ENCODE measurements at regions not wholly inside any gene's neighbourhood (a gene's known extent, or its start where the extent isn't known, plus 50 kb on each side); places are given as distances from the start of the nearest gene placed in this dataset.
"Not testable (repeated sequence)": the region's sequence is repeated elsewhere in the genome, so short reads cannot be mapped to it uniquely, and the experiment has no call there.

- Histone ChIP-seq H4K20me1 (ENCODE audit: insufficient read depth, low read length) (no peaks in the 10 kb centered on the region), H3K36me3 (replicated peaks in 1 of 2; ENCODE audit: control insufficient read depth in 1 of 2, insufficient read depth in 2 of 2, low read length in 2 of 2) (no peaks in the 10 kb centered on the region), H3K9me3 (replicated peaks in 1 of 2; ENCODE audit: control insufficient read depth in 1 of 2, insufficient read depth in 1 of 2, low read length in 2 of 2) (no peaks in the 10 kb centered on the region), H3K79me2 (ENCODE audit: insufficient read depth, low read length) (no peaks in the 10 kb centered on the region), H3K27me3 (ENCODE audit: control insufficient read depth in 2 of 2, insufficient read depth in 2 of 2, low read length in 2 of 2) (no peaks in the 10 kb centered on the region), H3K27ac (ENCODE audit: low read depth in 1 of 2, low read length in 2 of 2) (no peak overlapping the region), H3K4me3 (replicated peaks in 1 of 3; ENCODE audit: low read depth in 2 of 3, low read length in 3 of 3) (no peak overlapping the region), H3K9ac (ENCODE audit: insufficient read depth, low read length, poor library complexity, severe bottlenecking) (no peak overlapping the region), H3K4me1 (ENCODE audit: control insufficient read depth in 1 of 2, insufficient read depth in 2 of 2, low read length in 2 of 2) (no peaks in the 10 kb centered on the region), H3K4me2 (replicated peaks; ENCODE audit: extremely low read depth, low read length, poor library complexity, severe bottlenecking) (no peak overlapping the region), H2AFZ (ENCODE audit: insufficient read depth, low read depth, low read length, poor library complexity, severe bottlenecking) (no peak overlapping the region)
- intact Hi-C loops (cut with micrococcal nuclease), result no loop called here
- no peaks in the 10 kb centered on the region for H3K36me3 Mint-ChIP-seq
- H3K9me3 Mint-ChIP-seq, result peaks cover 0 to 11% (median 2%) of the 10 kb centered on the region in 7 donors
- no CpG with 5 or more reads among the region's 3 CpGs for WGBS (ENCODE audit: insufficient coverage)
- peaks cover 0 to 9% (median 3%) of the 10 kb centered on the region in 3 donors for H3K27me3 Mint-ChIP-seq (ENCODE audit: low read depth in 3 of 3)
- TF ChIP-seq, protein P1, sequence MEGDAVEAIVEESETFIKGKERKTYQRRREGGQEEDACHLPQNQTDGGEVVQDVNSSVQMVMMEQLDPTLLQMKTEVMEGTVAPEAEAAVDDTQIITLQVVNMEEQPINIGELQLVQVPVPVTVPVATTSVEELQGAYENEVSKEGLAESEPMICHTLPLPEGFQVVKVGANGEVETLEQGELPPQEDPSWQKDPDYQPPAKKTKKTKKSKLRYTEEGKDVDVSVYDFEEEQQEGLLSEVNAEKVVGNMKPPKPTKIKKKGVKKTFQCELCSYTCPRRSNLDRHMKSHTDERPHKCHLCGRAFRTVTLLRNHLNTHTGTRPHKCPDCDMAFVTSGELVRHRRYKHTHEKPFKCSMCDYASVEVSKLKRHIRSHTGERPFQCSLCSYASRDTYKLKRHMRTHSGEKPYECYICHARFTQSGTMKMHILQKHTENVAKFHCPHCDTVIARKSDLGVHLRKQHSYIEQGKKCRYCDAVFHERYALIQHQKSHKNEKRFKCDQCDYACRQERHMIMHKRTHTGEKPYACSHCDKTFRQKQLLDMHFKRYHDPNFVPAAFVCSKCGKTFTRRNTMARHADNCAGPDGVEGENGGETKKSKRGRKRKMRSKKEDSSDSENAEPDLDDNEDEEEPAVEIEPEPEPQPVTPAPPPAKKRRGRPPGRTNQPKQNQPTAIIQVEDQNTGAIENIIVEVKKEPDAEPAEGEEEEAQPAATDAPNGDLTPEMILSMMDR (IDR thresholded peaks at IDR 0.05), result no peak
- no peak overlapping the region for H3K27ac Mint-ChIP-seq
- H3K4me1 Mint-ChIP-seq, result no peaks in the 10 kb centered on the region
- H3K4me3 Mint-ChIP-seq, result no peak overlapping the region
- DNase-seq, result no peak
Measured at GRCh38 chr10:33913194-33913593, 578.7 kb upstream of the NRP1 start.

- H3K9me3 ChIP-seq (replicated peaks in 1 of 2; ENCODE audit: control insufficient read depth in 1 of 2, insufficient read depth in 1 of 2, low read length in 2 of 2); H3K4me3 ChIP-seq (replicated peaks in 1 of 3; ENCODE audit: low read depth in 2 of 3, low read length in 3 of 3); H3K27ac Mint-ChIP-seq; DNase-seq; H3K27me3 Mint-ChIP-seq (ENCODE audit: low read depth in 3 of 3); H3K27me3 ChIP-seq (ENCODE audit: control insufficient read depth in 2 of 2, insufficient read depth in 2 of 2, low read length in 2 of 2); intact Hi-C loops (cut with micrococcal nuclease); H2AFZ ChIP-seq (ENCODE audit: insufficient read depth, low read depth, low read length, poor library complexity, severe bottlenecking); H3K4me1 ChIP-seq (ENCODE audit: control insufficient read depth in 1 of 2, insufficient read depth in 2 of 2, low read length in 2 of 2); H3K4me1 Mint-ChIP-seq; H4K20me1 ChIP-seq (ENCODE audit: insufficient read depth, low read length); H3K27ac ChIP-seq (ENCODE audit: low read depth in 1 of 2, low read length in 2 of 2); H3K4me2 ChIP-seq (replicated peaks; ENCODE audit: extremely low read depth, low read length, poor library complexity, severe bottlenecking); H3K36me3 Mint-ChIP-seq; H3K9ac ChIP-seq (ENCODE audit: insufficient read depth, low read length, poor library complexity, severe bottlenecking); H3K79me2 ChIP-seq (ENCODE audit: insufficient read depth, low read length); H3K36me3 ChIP-seq (replicated peaks in 1 of 2; ENCODE audit: control insufficient read depth in 1 of 2, insufficient read depth in 2 of 2, low read length in 2 of 2): not testable (repeated sequence)
- peaks cover 0 to 11% (median 2%) of the 10 kb centered on the region in 7 donors for H3K9me3 Mint-ChIP-seq
- WGBS (ENCODE audit: insufficient coverage), result 70% methylated on average over 1 of the region's 4 CpGs
- peak overlapping the region in 1 of 2 donors; percentile 18 for H3K4me3 Mint-ChIP-seq
Measured at GRCh38 chr10:33909476-33909875, 575.0 kb upstream of the NRP1 start.

Data from CD14-positive monocyte (primary cell).